ENCODE measurements at regions not wholly inside any gene's neighbourhood (a gene's known extent, or its start where the extent isn't known, plus 50 kb on each side); places are given as distances from the start of the nearest gene placed in this dataset.

DNA sequence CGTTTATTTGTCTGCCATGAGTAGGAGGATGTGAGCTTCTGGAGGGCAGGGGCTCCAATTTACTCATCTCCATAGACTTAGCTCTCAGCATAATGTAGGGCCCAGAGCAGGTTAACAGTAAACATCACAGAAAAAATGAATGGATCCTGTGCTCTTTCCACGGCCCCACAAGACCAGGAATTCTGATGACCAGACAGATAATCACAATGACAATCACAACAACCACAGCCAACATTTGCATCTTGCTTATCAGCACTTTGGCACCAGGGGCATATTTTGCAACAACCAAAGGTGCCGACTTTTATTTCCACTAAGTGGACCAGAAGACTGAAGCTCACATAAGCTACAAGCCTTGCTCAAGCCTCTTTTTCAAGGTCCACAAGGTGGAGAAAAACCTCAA is 68.9 kb upstream of the ANKRD34C start:
- no peaks in the 10 kb centered on the region for H3K4me1 ChIP-seq
- DNase-seq = no peak
- no peak overlapping the region for H3K4me3 ChIP-seq
- no peaks in the 10 kb centered on the region for H3K36me3 ChIP-seq (ENCODE audit: low read depth, missing control alignments)
- TF ChIP-seq POLR2A (IDR thresholded peaks at IDR 0.05) = no peak
- TF ChIP-seq, protein P1, sequence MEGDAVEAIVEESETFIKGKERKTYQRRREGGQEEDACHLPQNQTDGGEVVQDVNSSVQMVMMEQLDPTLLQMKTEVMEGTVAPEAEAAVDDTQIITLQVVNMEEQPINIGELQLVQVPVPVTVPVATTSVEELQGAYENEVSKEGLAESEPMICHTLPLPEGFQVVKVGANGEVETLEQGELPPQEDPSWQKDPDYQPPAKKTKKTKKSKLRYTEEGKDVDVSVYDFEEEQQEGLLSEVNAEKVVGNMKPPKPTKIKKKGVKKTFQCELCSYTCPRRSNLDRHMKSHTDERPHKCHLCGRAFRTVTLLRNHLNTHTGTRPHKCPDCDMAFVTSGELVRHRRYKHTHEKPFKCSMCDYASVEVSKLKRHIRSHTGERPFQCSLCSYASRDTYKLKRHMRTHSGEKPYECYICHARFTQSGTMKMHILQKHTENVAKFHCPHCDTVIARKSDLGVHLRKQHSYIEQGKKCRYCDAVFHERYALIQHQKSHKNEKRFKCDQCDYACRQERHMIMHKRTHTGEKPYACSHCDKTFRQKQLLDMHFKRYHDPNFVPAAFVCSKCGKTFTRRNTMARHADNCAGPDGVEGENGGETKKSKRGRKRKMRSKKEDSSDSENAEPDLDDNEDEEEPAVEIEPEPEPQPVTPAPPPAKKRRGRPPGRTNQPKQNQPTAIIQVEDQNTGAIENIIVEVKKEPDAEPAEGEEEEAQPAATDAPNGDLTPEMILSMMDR (IDR thresholded peaks at IDR 0.05) = no peak
- H3K27me3 ChIP-seq = no peaks in the 10 kb centered on the region
- 50 to 65% methylated on average over 3 of the region's 3 CpGs for WGBS, 2 donors
- intact Hi-C loops (cut with DNase I; ENCODE audit: low total_unique reads) = no loop called here
- H3K27ac ChIP-seq = no peak overlapping the region
- H3K9me3 ChIP-seq = no peaks in the 10 kb centered on the region

DNA sequence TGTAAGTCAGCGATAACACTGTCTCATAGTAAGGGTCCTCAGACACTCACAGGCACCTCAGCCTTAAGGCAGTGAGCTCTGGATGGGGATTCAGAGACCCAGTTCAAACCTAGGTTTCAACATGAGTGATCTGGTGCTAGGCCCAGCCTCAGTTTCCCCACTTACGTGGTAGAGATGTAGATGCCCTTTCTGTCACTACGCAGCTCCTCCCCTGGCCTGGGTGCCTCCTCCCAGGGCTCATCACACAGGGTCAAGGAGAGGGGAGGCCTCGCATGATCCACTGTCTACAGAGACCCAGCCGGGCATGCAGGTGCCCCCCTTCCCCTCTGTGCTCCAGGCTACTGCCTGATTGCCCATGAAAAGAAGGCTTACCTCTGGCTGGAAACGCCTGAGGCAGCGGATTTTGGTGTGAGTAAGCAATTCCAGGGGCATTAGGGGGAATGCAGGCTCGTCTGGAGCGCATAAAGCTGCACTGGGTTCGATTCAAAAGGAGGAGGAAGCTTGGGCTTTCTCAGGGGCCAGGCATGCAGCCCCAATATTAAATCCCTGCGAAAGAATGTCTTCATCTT is 69.8 kb upstream of the ANKRD34C start:
- H3K36me3 ChIP-seq (ENCODE audit: low read depth, missing control alignments) = no peaks in the 10 kb centered on the region
- no peak for DNase-seq
- intact Hi-C loops (cut with DNase I; ENCODE audit: low total_unique reads) = no loop called here
- H3K9me3 ChIP-seq = no peaks in the 10 kb centered on the region
- 76 to 89% methylated on average over 11 of the region's 11 CpGs for WGBS, 2 donors
- TF ChIP-seq, protein P1 (IDR thresholded peaks at IDR 0.05) = no peak
- no peak for TF ChIP-seq POLR2A (IDR thresholded peaks at IDR 0.05)
- H3K27ac ChIP-seq = no peak overlapping the region
- H3K27me3 ChIP-seq = no peaks in the 10 kb centered on the region
- H3K4me3 ChIP-seq = no peak overlapping the region
- H3K4me1 ChIP-seq = no peaks in the 10 kb centered on the region

DNA sequence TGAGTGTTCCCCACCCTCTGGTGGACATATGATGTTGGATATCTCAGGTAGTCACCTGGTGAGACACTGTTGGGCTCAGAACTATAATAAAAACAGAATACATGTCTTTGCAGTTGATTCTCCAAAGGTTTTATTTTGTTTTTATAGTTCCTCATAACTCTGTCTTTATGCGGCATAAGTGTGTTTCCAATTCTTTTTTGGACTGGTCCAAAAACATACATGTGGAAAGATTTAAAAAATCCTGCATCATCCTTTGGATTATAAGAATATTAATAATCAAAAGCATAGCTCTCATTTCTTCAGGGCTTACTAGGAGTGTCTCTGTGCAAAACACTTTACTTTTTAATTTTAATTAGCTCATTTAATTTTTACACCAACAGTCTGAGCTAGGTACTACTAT is 71.0 kb upstream of the ANKRD34C start:
- H3K27me3 ChIP-seq = no peaks in the 10 kb centered on the region
- TF ChIP-seq POLR2A (IDR thresholded peaks at IDR 0.05) = no peak
- TF ChIP-seq, protein P1 (IDR thresholded peaks at IDR 0.05) = no peak
- H3K27ac ChIP-seq = no peak overlapping the region
- no peaks in the 10 kb centered on the region for H3K4me1 ChIP-seq
- no peak for DNase-seq
- H3K4me3 ChIP-seq = no peak overlapping the region
- WGBS, 2 donors = 93 to 100% methylated on average over 1 of the region's 1 CpG
- intact Hi-C loops (cut with DNase I; ENCODE audit: low total_unique reads) = no loop called here
- H3K36me3 ChIP-seq (ENCODE audit: low read depth, missing control alignments) = no peaks in the 10 kb centered on the region
- H3K9me3 ChIP-seq = no peaks in the 10 kb centered on the region

DNA sequence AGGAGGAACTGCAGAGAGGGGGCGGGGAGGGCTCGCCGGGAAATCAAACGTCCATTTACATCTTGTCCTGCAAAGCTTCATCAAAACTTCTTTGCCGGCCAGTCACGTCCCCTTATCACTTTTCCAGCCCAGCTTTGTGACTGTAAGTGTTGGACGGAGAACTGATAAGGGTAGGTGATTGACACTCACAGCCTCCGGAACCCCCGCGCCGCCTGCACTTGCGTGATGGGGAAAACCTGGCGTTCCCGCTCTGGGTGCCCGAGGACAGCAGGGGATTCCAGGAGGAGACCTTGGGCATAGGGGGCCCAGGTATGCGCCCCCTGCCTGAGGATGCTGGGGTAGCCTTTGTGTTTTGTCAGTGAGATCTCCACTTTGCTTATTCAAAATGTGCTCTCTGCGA is 72.8 kb upstream of the ANKRD34C start:
- H3K27me3 ChIP-seq = no peaks in the 10 kb centered on the region

DNA sequence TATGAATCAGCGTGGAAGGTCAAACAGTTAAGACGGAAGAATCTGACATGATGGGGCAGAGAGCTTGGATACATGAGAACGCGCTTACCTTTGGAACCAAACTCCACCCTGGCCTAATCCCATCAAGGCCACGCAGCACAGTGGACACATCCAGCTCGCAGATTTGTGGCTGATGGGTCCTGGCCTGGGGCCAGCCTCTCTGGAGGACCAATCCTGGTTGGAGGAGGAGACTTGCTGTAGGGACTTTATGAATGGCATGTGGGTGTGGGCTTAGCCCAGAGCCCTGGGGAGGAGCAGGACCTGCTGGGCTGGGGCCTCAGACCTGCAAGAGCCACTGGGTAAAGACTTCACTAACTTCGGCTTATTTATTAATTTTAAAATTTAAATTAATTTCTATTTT is 73.4 kb upstream of the ANKRD34C start:
- WGBS, 2 donors = 71% methylated on average over 7 of the region's 7 CpGs
- no peaks in the 10 kb centered on the region for H3K36me3 ChIP-seq (ENCODE audit: low read depth, missing control alignments)
- intact Hi-C loops (cut with DNase I; ENCODE audit: low total_unique reads) = no loop called here
- H3K4me1 ChIP-seq = no peaks in the 10 kb centered on the region
- TF ChIP-seq POLR2A (IDR thresholded peaks at IDR 0.05) = no peak
- DNase-seq = no peak
- H3K9me3 ChIP-seq = no peaks in the 10 kb centered on the region
- H3K4me3 ChIP-seq = no peak overlapping the region
- no peaks in the 10 kb centered on the region for H3K27me3 ChIP-seq
- H3K27ac ChIP-seq = no peak overlapping the region

More for the DNA sequence above, 72.8 kb upstream of the ANKRD34C start:
- TF ChIP-seq POLR2A (IDR thresholded peaks at IDR 0.05) = no peak
- TF ChIP-seq, protein P1 (IDR thresholded peaks at IDR 0.05) = no peak
- Histone ChIP-seq H3K27ac (no peak overlapping the region), H3K4me1 (no peaks in the 10 kb centered on the region), H3K9me3 (no peaks in the 10 kb centered on the region), H3K36me3 (ENCODE audit: low read depth, missing control alignments) (no peaks in the 10 kb centered on the region), H3K4me3 (no peak overlapping the region)
- peak; percentile 17 for DNase-seq
- 4 to 5% methylated on average over 17 of the region's 17 CpGs for WGBS, 2 donors
- intact Hi-C loops (cut with DNase I; ENCODE audit: low total_unique reads) = no loop called here

All from testis (tissue), 2 donors.